NCI-H2196 treated with DMSO at 0.1 percent for 48 hours (cell line): ENCODE measurements at regions not wholly inside any gene's neighbourhood (a gene's known extent, or its start where the extent isn't known, plus 50 kb on each side); places are given as distances from the start of the nearest gene placed in this dataset.

Experiments used
- DNase-seq: peaks from one replicate; lab custom pipeline; 2025; ENCODE audit not compliant: unreplicated experiment; lab: John Stamatoyannopoulos, UW

DNA sequence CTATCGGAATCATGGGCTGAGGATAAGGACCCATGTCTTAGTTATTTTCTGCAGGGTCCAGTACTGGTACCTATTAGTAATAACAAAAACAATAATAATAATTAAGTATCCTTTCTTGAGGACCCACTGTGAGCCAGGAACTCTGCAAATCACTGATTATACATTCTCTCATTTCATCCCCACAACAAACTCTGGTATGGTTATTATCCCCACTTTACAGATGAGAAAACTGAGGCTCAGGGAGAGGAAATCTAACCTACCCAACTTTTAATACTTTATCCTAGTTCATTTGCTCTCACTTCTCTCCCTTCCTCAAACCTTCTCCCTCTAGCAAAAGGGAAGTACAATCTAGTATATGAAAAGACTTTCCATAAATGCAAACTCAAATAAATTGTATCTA, 528.4 kb upstream of the PROK2 start:
- no peak for DNase-seq

DNA sequence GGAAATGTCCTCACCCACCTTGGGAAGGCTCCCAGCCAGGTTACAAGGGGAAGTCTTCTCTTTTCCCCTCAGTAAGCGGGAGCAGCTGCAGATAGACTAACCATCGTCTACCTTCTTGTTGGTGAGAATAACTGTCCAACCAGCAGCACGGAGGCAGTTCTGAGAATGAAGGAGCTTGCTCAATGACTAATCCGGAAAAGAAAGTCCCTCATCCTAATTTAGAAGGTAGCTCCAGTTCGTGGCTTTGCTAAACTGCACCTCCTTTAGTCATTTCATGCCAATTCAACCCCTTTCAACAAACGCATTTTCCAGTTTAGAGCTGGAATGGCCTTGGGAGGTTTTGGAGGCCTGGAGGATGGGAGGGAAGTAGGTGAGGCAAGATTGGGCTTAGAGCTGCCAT, 527.4 kb upstream of the PROK2 start:
- no peak for DNase-seq

DNA sequence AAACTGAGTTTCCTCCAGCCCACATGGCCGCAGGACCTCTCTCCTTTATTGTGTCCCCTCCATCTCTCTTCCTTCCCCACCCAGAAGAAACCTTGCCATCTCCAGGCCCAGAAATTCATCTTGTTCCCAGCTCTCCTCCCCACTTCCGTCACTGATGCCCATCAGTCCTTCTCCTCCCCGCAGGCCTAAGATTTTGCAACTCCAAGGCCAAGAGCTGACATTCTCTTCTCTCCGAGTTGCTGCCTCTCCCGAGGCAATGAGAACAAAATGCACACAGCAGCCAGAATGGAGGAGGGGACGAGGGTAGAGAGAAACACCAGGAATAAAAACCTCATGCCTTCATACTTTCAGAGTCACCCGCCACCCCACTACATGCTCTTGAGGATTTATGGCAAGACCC, 526.5 kb upstream of the PROK2 start:
- DNase-seq, result no peak

DNA sequence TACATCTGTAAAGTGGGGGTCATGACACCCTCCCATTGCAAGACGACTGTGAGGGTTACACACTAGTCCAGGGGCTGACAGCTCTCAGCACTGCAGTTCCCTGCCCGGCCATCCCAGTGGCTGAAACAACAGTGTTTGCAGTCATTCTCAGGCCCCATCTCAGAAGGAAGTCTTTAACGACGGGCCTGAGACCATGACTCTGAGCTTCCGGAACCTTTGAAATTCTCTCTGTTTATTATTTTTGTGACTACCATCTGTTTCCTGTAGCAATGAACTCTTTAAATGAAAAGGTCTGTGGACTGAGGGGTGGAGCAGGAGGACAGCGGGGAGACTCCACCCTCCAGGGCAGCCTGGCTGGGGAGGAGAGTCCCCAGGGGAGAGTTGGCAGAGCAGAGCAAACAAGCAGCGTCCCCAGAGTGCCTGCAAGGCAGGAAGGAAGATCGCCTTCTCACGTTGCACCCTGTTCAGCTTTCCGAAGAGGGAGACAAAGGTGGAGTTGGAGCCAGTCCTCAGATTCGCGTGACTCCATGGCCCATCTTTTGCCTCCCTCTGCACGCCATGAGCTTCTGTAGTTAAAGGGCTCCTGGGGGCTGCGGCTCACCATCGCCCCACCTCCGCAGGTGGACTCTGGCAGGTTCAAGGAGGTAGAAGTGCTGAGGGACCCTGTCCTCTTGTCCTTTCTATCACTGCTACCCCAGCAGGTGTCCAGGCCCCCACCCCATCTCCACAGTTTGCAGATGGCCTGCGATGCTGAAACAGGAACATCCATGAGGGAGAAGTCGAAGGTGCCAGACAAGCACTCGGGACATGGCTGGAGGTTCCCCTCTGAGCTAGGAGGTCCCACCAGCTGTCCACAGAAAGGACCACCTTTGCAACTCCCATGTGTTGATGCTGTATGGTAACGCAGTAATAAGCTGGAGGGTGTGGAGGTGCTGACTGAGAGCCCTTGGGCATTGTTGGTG, 525.8 kb upstream of the PROK2 start:
- DNase-seq, result peak; percentile 37

DNA sequence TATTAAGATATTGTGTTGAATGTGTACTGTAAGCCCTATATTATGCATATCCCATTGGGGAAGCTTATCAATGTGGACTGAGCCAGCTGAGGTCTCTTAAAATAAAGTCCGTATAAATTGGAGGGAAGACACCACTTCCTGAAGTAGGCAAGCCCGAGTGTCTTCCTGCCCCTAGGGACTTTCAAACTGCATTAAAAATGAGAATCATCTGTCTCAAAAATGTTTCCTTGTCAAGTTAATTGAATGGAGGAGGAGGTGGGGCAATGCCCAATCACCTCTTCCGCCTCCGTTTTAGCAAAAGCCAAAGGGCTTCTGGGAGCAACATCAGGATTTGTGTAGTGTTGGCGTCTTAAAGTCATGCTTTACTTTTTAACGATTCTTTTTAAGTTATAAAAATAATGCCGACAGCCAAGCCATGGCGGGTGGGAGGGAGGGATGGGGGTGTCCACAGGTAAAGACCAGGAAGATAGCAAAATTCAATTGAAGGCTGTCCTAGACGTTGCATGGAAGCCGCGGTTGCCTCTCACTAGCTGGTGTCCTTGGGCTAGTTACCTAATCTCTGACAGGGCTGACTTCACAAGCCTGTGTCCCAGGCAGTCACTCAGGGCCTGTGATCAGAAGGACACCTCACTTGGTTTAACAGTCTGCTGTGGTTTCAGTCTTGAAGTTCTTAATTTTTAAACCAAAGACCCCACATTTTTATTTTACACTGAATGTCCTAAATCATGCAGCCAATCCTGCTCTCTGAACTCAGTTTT, 524.9 kb upstream of the PROK2 start:
- DNase-seq, result no peak

DNA sequence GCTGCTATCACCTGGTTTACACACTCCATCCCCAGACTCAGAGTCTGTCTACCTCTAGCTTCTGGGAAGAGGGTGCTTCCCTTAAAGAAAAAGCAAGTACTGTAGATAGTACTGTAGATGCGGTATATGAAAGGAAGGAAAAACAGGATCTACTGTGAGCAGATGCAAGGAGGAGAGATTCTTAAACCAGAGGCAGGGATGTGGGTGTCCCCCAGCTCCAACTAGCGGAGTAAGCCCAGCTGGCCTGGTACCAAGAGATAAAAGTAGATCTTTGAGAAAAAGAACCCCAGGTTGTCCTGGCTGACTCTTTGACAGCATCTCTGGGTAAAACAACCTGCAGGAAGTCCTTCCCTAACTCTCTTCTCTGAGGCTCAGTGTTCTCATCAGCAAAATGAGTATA, 523.7 kb upstream of the PROK2 start:
- DNase-seq, result no peak

DNA sequence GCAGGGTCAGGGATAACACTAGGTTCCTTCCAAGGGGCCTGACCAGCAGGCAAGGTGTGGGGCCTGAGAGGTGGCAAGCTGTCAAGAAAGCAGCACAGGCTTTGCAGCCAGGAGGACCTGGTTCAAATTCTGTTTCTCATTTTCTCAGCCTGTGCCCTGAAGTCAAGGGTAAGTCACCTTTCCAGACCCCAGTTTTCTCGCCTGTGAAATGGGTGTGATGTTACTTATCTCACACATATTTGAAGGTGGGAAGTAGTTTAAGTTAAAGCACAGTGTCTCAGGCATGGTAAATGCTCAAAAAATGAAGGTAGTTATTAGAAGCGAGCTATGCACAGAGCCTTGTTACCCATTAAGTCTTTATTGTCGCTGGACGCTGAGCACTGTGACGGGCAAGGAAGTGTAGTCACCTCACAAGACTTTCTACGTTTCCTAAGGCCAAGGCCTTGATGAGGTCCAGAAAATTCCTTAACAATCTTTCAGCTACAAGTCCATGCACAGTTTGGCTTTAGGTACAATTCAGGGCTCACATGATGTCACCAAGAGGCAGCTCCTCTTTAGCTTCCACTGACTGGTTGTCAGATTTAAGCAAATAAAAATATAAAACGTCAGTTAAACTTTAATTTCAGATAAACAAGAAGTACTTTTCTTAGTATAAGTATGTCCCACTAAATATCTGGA, 522.6 kb upstream of the PROK2 start:
- no peak for DNase-seq

DNA sequence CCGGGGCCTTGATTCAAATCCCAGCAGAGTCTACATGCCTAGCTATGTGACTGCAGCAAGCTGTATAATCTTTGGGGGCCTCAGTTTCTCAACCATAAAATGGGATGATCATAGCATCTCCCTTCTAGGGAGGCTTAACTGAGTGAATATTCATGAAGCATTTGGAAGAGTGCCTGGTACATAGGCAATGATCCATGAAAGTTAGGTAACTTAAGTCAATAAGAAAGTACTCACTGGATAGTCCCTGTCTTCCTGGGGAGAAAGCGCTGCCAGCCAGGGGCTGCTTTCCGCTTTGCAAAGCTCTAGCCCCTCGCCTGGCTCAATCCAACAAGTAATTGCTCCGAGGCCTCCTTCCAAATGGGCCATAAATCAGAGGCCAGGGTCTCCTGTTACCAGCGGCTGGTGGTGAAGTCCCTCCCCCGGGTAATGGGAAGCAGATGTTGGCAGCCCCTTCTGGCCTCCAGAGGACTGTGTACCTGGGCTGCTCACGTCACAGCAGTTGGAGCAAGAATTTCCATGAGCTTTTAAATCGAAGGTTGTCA, 521.9 kb upstream of the PROK2 start:
- DNase-seq, result no peak

DNA sequence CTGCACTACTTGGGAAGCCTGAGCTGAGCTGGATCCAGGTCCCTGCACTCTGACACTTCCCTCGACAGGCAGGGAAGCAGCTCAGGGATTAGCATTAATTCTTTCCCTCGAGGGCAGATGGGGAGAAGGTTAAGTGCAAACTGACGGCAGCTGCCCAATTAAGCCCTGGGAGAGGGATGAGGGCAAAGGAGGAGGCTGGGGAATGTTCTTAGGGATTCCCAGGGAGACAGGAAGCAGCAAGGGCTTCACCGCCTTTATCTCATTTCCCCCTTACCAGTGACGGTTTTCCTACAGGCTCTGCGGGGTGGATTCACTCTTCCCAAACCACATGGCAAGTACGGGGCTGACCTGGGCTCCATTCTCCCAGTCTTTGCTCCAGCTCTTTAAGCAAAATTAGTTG, 519.0 kb upstream of the PROK2 start:
- DNase-seq, result no peak

DNA sequence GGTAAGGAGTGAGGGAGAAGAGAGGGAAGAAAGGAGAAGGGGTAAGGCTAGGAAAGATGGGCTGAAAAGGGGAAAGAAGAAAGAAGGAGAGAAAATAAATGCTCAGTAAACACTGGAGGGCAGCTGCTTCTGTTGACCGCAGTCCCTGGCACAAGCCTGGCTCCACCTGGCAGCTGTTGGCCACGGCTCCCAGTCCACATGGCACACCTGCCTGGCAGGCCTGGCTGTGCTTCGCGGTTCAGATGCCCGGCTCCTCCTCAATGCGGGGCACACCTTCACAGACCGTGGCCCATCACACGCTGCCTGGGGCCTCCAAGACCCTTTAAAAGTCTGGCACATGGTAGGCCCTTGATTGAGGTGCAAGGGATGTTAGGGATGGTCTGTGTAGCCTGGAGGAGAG, 516.8 kb upstream of the PROK2 start:
- peak; percentile 40 for DNase-seq

DNA sequence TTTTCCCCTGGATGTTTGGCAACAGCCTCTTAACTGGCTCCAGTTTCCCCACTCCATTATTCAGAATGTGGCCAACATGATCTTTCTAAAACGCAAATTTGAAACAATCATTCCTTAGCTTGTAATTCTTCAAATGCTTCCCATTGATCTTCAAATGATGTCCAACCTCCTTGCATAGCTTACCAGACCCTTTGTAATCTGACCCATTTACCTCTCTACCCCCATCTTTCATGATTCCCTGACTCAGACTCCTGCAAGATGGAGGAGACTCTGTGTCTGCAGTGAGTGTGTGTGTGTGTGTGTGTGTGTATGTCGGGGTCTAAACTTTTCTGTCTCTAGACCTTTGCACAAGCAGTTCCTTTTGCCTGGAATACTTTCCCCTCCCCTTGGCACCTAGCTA, 515.7 kb upstream of the PROK2 start:
- DNase-seq, result no peak

DNA sequence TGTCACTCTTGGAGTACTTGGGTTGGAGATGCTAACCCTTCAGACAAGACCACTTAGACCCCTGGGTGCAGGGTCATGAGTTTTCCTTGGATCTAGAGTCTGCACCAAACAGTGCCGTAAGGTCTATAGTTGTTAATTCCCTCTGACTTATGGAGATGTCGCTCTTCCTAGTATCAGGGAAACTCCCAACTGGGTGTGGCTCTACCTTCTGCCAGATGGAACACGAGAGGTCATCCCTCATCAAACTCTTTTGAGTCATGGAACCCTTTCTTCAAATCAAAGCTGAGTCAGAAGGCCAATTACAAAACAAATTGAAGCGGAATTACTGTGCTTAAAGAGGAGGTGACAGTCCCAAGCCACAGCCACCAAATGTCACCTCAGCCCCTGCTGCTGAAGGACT, 514.9 kb upstream of the PROK2 start:
- no peak for DNase-seq

DNA sequence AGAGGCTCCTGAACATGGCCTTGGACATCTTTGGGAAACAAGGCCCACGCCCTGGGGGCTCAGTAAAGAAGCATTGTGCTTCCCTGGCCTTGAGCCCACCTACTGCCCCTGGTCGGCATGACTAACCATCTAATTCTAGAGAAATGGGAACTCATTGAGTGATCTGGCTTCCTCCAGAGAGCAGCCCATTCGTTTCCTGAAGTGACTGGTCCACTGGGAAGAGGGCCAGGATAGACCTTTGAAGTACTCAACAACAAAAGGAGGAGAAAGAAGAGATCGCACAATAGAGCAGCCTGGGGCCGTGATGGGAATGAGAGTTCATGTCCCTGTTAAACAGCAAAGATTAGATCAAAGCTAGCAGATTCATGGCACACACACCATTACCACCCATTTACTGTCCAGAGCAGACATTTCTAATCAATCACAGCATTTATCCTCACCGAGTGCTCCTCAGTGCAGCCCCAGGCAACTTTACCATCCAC, 514.4 kb upstream of the PROK2 start:
- peak; percentile 75 for DNase-seq

DNA sequence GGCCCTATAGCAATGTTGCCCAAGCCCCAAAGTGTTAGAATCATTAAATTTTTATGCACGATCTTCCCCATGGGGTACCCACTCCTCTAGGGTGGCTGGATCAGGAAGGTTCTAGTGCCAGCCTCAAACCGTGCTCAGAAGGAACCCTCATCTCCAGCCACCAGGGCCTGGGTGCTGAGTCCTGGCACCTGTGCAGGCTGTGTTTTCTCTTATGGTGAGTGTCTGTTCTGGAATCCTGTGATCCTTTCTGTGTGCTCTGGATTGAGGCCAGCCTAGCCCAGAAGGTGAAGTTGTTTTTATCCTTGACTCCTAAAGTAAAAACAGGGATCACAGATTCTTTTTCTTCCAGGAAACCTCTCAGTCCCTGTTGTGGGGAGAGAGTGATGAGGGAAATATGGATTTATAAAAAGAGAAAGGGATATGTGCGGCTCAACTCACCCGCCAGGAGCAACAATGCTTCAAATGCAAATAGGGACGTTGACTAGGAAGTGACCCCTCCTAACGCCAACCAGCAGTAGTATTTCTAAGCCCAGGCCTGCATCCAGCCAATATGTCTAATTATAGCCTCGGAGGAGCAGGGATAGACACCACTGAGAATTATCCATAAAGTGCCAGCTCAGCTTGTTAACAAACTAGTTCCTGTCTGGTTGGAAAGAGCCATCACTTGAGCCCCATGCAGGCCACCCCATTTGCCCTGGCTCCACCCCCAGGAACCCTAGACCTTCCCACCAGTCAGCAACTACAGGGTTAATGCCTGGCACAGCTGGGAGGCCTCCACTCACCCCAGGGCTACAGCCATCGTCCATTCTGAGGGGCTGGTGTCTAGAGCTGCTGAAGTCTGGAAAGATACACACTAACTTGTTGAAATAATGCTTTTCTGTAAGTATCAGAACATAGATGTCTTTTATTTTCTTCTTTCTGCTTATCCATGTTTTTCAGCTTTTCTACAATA, 513.5 kb upstream of the PROK2 start:
- no peak for DNase-seq

DNA sequence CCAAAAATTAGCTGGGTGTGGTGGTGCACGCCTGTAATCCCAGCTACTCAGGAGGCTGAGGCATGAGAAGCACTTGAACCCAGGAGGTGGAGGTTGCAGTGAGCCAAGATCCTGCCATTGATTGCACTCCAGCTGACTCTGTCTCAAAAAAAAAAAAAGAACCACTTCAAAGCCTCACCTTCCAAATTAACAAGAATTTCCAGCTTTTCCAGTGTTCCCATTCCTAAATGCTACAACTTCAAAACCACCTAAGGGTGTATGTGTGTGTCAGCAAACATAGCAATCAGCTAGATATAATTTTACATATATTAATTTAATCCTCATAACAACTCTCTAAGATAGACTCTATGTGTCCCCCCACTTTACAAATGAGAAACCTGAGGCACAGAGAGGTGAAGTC, 512.5 kb upstream of the PROK2 start:
- no peak for DNase-seq

DNA sequence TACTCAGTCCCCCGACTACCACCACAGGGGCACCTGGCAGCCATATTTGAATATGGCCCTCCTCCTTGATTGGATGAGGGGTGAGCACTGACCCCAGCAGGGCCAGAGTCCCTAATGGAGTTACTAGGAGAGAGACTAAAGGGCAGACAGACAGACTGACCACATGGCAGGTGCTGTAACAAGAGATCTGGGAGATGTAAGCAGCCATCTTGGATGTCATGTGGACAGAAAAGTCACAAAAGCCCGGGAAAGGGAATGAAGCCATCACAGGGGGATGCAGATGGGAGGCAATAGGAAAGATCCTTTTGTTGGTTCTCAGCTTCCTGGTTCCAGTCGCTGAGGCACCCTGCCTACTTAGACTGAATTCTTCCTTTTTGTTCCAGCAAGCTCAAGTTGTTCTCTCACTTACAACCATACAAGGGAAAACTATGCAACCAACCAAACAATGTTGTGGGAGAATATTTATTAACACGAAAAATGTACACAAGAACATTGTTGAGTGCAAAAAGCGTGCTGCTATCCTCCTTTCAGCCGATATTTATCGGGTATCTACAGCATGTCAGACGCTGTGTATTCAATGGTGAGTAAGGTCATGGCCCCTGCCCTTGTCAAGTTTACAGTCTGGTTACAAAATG, 511.6 kb upstream of the PROK2 start:
- no peak for DNase-seq

DNA sequence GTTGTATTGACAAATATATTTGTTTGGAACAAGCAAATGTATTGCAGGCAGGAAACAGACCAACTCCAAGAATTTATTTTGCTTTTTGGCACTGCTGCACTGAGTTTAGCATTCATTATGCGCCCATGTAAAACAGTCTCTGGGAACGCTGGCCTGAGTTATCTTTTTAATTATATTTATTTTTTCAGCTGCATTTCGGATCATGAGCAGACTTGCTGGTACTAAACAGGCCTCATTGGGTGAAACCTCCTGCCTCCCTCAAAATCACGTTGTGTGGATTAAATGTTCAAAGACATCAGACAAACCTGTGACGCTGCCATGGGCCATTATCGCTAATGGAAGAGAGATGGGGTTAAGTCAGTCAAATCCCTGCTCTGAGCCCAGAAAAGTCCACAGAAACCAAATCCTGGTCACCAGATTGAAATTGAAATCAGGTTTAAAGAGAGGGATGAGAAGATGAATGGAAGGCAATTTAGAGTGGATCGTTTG, 511.1 kb upstream of the PROK2 start:
- no peak for DNase-seq

DNA sequence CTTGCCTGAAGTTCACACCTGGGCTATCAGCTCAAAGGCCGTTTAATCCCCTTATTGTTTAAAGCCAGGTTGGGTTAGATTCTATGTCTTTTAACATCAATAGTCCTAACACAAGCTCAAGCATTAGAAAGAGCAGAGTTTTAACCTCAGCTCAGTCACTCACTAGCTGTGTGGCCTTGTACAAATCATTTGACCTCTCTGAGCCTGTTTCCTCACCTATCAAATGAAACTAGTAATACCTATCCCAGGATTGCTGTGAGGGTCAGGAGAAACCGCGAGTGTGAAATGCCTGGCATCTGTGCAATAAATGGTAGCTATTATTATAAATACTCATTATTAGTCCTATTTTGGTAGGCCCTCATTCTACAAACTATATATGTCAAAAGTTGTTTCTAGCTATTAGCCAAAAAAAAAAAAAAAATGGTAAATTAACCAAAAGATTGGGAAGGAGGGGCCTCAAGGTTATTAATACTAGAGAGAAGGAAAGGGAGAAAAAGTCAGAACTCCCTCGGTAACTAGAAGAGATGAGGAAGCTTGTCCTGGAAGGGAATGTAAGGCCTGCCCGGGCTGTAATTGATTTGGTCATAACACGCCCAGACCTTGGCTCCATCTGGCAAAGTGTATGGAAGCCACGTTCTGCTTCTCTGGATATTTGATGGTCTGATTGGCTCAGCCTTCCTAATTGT, 510.5 kb upstream of the PROK2 start:
- DNase-seq, result no peak
